DND-41 (cell line): ENCODE measurements at regions not wholly inside any gene's neighbourhood (a gene's known extent, or its start where the extent isn't known, plus 50 kb on each side); places are given as distances from the start of the nearest gene placed in this dataset.

ENCODE experiments used
- ATAC-seq: fragments of 200-7000 bp; cut with Tn5 transposase; 3 replicates; pipeline ENCODE4 v1.9.1; 2021; ENCODE audit warnings: low read depth; ENCODE audit not compliant: insufficient read depth
- DNase-seq: peaks from one replicate; pipeline ENCODE4 v3.0.0-alpha.2; 2020
- H2AFZ ChIP-seq: 2 replicates; pipeline ENCODE4 v1.6.0; 2012; ENCODE audit warnings: low read depth, low read length
- H3K27ac ChIP-seq: 2 replicates; pipeline ENCODE4 v1.5.1; 2012; ENCODE audit warnings: low read length, inconsistent platforms
- H3K27me3 ChIP-seq: fragments of 200-600 bp; sonication (generic); 2 replicates; pipeline ENCODE4 v1.6.0; 2012; ENCODE audit warnings: low read length, mild to moderate bottlenecking, inconsistent platforms; ENCODE audit not compliant: insufficient read depth, poor library complexity
- H3K36me3 ChIP-seq: 2 replicates; pipeline ENCODE4 v1.5.1; 2012; ENCODE audit warnings: low read length, inconsistent platforms; ENCODE audit not compliant: insufficient read depth
- H3K4me1 ChIP-seq: 2 replicates; pipeline ENCODE4 v1.5.1; 2012; ENCODE audit warnings: mild to moderate bottlenecking, low read length; ENCODE audit not compliant: insufficient read depth
- H3K4me2 ChIP-seq: 2 replicates; pipeline ENCODE4 v1.6.0; 2012; ENCODE audit warnings: mild to moderate bottlenecking, moderate library complexity, low read length, inconsistent platforms; ENCODE audit not compliant: insufficient read depth
- H3K4me3 ChIP-seq, 2 experiments: fragments of 200-600 bp in 1 of 2; shearing (Covaris generic) in 1 of 2; 2 replicates each; pipeline ENCODE4 v1.5.1; 2012 to 2016; ENCODE audit warnings: inconsistent platforms in 2 of 2, low read length in 2 of 2, mild to moderate bottlenecking in 2 of 2, low read depth in 1 of 2, moderate library complexity in 1 of 2
- H3K79me2 ChIP-seq: 2 replicates; pipeline ENCODE4 v1.6.0; 2012; ENCODE audit warnings: low read length, inconsistent platforms; ENCODE audit not compliant: insufficient read depth
- H3K9ac ChIP-seq: 2 replicates; pipeline ENCODE4 v1.6.0; 2012; ENCODE audit warnings: low read depth, mild to moderate bottlenecking, inconsistent platforms, low read length, moderate library complexity
- H3K9me3 ChIP-seq: 2 replicates; pipeline ENCODE4 v1.5.1; 2012; ENCODE audit warnings: low read length, moderate library complexity, mild to moderate bottlenecking, inconsistent platforms; ENCODE audit not compliant: insufficient read depth, severe bottlenecking
- H4K20me1 ChIP-seq: 2 replicates; pipeline ENCODE4 v1.6.0; 2012; ENCODE audit warnings: low read length; ENCODE audit not compliant: insufficient read depth
- CTCF ChIP-seq: IDR thresholded peaks from 2 replicates; pipeline ENCODE4 v1.5.1; 2012; ENCODE audit warnings: borderline replicate concordance, low read length, moderate library complexity, mild to moderate bottlenecking; ENCODE audit not compliant: poor library complexity, severe bottlenecking; ENCODE audit errors: extremely low read depth
- EZH2 ChIP-seq: IDR thresholded peaks from 3 replicates; pipeline ENCODE4 v1.6.1; 2012; ENCODE audit warnings: borderline replicate concordance, low read depth, mild to moderate bottlenecking, moderate library complexity, low read length, inconsistent platforms; ENCODE audit not compliant: severe bottlenecking

GRCh38 chr1:173276922-173277800, 70.0 kb upstream of the TNFSF4 start:
- H3K4me1 ChIP-seq, result no peaks in the 10 kb centered on the region
- TF ChIP-seq EZH2, result no peak
- no peak for TF ChIP-seq CTCF
- no peak overlapping the region for H2AFZ ChIP-seq
- H3K4me2 ChIP-seq, result no peak overlapping the region
- H3K9me3 ChIP-seq, result no peaks in the 10 kb centered on the region
- H3K36me3 ChIP-seq, result no peaks in the 10 kb centered on the region
- no peak for DNase-seq
- no peak overlapping the region for H3K9ac ChIP-seq
- H3K79me2 ChIP-seq, result no peaks in the 10 kb centered on the region
- no peak overlapping the region for H3K27ac ChIP-seq
- no peak overlapping the region for H3K4me3 ChIP-seq
- no peaks in the 10 kb centered on the region for H4K20me1 ChIP-seq
- ATAC-seq, result peak; percentile 63; the same call in 2 of the 3 replicates
- H3K27me3 ChIP-seq, result no peaks in the 10 kb centered on the region

GRCh38 chr1:173280899-173281660, 73.9 kb upstream of the TNFSF4 start:
- no peaks in the 10 kb centered on the region for H4K20me1 ChIP-seq
- no peaks in the 10 kb centered on the region for H3K36me3 ChIP-seq
- no peak overlapping the region for H3K27ac ChIP-seq
- no peak overlapping the region for H3K4me3 ChIP-seq
- no peak overlapping the region for H3K9ac ChIP-seq
- ATAC-seq (no peak), DNase-seq (no peak)
- no peak overlapping the region for H3K4me2 ChIP-seq
- no peaks in the 10 kb centered on the region for H3K79me2 ChIP-seq
- TF ChIP-seq EZH2 (no peak), CTCF (no peak)
- no peak overlapping the region for H2AFZ ChIP-seq
- no peaks in the 10 kb centered on the region for H3K9me3 ChIP-seq
- no peaks in the 10 kb centered on the region for H3K27me3 ChIP-seq
- H3K4me1 ChIP-seq, result no peaks in the 10 kb centered on the region

- ATAC-seq, result no peak
Observed at GRCh38 chr1:173285048-173285447, 77.9 kb upstream of the TNFSF4 start.

More at GRCh38 chr1:173285048-173285447, 77.9 kb upstream of the TNFSF4 start:
- H3K79me2 ChIP-seq, result no peaks in the 10 kb centered on the region
- H4K20me1 ChIP-seq, result no peaks in the 10 kb centered on the region
- no peak overlapping the region for H3K4me2 ChIP-seq
- TF ChIP-seq EZH2 (no peak), CTCF (no peak)
- H3K36me3 ChIP-seq, result no peaks in the 10 kb centered on the region
- no peak overlapping the region for H3K27ac ChIP-seq
- H3K27me3 ChIP-seq, result no peaks in the 10 kb centered on the region
- no peak overlapping the region for H3K4me3 ChIP-seq
- no peaks in the 10 kb centered on the region for H3K9me3 ChIP-seq
- no peak overlapping the region for H3K9ac ChIP-seq
- no peak overlapping the region for H2AFZ ChIP-seq
- no peak for DNase-seq
- H3K4me1 ChIP-seq, result no peaks in the 10 kb centered on the region
